ENCODE measurements at regions not wholly inside any gene's neighbourhood (a gene's known extent, or its start where the extent isn't known, plus 50 kb on each side); places are given as distances from the start of the nearest gene placed in this dataset.

DNA sequence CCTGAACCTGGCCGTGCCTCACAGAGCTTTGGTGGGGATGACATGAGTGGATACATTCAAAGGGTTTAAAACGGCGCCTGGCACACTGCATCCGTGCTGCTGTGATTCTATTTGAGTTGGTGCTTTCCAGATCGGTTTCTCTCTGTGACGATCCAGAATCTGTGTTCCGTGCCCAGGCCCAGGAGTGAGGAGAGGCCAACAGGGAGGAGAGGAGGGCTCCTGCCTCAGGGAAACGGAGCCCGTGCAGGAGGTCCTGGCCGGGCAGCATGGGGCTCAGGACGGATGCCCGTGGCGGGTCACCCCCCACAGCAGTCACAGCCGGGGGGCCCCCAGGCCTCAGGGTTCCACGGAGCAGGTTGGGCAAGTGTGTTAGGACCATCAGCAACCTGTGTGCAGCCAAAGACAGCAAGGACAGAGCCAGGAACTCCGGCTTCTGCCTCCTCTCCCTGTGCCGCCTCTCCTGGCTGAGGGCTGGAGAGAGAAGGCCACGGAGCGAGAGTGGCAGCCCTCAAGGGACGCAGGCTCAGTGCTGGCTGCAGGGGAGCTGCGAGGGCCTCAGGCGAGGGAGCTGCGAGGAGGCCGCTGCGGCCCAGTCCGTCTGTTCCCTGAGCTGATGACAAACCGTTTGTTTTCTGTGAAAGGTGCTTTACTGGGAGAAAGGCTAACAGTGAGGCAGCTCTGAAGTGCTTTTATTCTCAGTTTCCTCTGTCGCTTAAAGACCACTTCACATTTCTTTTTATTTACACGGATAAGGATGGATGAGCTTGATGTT is 99.3 kb downstream of the METRNL start:
- no peak for DNase-seq (ENCODE audit: low spot score)

DNA sequence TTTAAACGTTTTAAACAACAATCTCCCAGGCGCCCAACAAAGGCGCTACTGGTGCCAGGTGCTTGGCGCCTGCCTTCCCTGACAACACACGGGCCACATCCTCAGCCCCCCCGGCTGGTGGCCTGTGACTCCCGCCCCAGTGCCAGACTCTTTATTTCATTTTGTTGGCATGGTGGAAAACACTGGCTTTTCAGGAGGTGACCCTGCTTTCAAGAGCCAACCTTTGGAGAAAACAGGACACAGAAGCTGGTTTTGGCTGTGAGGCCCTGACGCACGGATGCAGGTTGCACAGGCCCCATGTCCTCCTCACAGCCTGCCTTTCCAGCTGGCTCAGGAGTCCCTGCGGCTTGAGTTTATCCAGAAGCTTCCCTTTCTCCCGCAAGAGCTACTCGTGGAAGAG is 100.0 kb downstream of the METRNL start:
- peak; percentile 5 for DNase-seq (ENCODE audit: low spot score)

DNA sequence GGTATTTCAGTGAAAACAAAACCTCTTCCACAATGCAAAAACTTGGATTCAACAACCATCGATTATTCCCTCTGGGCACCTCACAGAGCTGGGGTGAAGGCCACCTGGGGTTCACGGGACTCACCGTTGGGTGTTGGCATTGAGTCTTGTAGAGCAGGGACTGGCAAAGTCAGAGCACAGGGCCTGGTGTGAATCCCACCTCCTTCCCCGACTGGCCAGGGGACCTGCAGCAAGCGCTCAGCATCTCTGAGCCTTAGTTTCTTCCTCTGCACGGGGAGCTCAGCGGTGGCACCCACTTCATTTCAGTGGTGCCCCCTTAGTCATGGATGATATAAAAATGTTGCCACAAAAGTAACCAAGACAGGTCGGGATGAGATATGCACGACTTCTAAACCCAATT is 100.4 kb downstream of the METRNL start:
- no peak for DNase-seq (ENCODE audit: low spot score)

DNA sequence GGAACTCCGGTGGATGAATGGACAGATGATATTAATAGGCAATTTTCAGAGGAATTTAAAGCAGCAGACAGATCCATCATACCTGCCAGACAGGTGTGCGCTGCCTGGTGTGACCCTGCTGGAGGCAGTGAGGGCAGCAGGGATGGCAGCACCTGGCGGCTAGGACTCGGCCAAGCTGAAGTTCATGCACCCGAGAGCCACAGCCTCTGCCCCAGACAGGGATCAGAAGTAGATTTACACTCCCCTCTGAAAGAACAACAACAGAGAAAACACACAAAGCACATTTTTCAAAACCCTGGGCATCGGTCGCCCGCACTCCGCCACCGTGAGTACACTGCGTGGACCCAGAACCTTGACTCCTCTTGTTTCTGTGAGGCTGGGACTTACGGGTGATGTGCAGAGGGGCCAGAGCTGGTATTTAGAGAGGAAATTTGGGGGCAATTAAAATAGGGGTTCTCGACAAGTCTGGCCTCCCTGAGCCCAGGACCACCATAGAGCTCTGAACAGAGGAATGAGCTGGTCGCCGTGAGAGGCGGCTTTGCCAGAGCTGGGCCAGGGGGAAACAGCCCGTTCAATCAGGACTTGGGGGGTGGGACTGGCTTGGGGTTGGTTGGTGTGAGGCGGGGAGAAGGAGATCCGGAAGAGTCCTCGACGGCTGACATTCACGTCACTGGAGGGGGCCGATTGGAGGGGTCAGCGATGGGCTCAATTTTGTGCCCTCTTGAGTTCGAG is 101.0 kb downstream of the METRNL start:
- no peak for DNase-seq (ENCODE audit: low spot score)

DNA sequence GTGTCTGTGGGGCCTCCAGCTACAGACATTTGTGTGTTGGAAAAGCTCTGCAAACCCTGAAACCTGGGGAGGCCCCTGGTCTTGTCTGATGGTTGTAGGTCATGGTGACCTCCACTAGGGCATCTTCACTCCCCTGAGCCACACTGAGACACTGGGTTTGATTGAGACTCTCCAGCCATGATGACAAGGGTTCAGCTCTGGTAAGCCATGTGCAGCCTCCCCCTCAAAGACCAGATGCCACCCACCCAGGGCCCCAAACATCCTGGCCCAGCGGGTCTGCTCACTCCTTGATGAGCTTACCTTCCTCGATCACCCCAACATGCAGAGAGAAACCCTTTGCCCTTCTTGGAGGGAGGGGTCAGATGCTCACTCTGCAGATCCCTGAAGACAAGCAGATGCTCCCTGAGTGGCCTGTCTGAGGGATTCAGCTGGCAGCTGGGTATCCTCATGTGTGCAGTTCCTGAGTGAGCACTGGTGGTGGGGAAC is 101.6 kb downstream of the METRNL start:
- no peak for DNase-seq (ENCODE audit: low spot score)

DNA sequence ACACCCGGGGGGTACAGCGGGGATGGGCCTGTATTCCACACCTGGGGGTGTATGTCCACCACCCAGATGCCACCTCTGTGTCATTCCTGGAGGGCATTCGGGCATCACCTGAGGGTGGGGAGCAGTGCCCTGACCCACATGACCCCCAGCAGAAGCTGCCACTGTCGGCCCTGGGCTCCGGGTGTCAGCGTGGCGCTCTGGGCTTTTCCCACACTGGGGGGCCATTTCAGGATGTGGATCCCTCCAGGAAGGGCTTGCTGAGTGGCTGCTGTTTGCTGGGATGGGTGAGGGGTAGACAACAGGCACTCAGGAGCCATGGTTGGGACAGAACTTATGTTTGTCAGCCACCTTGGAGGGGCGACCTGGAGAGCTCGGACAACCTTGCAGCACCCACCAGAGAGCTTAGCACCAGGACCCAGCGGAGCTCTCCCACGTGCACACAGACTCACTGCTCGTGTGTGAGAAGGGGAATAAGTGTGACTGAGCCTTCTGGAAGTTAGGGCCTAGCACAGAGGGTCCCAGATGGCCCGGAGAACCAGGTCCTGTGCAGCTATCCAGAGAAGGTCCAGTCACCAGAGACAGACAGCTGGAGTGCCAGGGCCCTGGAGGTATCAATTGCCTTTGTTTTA is 102.7 kb downstream of the METRNL start:
- no peak for DNase-seq (ENCODE audit: low spot score)

DNA sequence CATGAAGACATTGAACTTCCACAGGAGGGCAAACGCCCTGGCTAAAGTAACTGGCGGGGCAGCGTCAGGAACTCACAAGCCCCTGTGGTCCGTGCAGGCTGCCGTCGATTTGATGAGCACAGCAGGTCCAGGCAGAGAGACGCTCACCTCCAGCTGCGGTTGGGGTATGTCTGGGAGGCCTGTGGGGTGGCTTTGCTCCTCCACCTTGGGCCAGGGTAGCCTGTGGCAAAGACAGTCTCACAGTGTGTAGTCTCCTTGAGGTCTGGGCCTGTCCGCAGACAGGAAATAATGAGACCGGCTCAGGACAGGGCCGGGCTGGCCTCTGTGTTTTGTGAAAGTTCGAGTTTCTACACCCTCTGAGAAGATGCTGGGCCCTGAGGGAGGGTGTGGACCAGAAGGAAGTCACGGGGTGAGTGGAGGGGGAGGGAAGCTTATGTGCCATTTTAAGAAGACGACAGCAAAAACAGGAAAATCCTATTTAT is 103.3 kb downstream of the METRNL start:
- no peak for DNase-seq (ENCODE audit: low spot score)

DNA sequence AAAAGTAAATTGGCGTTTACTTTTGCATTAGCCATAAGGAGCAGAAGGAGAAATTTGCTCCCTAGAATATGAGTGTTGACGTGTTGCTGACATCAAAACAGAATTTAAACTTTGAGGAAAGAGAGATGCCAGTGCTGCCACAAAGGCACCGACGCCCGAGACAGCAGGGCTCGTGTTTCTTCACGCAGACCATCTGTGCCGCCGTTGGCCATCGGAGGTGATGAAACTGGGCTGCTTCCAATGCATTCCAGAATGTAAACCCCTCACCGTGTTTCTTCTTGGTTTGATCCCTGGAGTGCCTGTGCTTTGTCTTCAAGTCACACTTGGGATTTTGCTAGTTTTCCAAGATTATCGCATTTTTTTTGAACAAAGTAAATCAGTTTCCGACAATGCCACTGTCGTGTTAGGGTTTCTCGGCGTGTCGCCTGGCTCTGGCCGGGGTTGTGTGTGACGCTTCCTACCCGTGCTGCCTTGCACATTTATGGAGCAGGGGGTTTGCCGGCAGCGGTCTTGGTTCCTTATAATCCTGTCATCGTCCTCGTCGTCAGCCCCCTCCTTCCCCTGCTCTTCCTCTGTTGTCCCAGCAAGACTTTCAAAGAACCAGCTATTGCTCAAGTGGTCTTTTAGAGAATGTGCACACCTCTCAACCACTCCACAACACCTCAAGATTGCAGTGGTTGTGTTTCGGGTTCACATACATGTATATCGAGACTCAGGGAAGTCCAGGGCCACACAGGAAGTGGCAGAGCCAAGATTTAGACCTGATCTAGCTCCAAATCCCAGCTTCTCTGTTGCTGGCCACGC is 103.9 kb downstream of the METRNL start:
- DNase-seq (ENCODE audit: low spot score), result no peak

DNA sequence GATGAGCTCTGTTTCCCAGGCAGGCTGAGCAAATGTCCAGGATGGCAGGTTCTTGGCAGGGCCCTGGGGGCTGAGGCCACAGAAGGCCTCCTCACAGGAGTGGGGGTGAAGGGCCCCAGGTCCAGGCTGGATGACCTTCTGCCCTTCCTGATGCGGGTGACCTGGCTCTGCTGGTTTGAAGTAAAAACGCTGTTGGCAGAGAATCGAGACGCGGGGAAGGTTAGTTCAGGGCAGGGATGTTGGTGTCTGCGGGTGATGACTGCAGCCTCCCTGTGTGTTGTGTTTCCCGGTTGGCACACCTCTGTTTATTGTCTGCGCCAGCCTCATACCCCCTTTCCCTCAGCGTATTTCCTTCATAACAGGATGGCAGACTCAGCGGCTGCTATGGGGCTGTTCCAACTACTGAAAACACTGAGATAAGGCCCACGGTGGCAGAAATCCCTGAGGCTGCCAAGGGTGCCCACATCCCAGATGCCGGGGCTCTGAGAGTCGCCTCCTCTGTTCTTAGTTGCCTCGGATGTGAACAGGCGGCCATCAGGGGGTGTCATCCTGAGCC is 104.6 kb downstream of the METRNL start:
- DNase-seq (ENCODE audit: low spot score), result no peak

DNA sequence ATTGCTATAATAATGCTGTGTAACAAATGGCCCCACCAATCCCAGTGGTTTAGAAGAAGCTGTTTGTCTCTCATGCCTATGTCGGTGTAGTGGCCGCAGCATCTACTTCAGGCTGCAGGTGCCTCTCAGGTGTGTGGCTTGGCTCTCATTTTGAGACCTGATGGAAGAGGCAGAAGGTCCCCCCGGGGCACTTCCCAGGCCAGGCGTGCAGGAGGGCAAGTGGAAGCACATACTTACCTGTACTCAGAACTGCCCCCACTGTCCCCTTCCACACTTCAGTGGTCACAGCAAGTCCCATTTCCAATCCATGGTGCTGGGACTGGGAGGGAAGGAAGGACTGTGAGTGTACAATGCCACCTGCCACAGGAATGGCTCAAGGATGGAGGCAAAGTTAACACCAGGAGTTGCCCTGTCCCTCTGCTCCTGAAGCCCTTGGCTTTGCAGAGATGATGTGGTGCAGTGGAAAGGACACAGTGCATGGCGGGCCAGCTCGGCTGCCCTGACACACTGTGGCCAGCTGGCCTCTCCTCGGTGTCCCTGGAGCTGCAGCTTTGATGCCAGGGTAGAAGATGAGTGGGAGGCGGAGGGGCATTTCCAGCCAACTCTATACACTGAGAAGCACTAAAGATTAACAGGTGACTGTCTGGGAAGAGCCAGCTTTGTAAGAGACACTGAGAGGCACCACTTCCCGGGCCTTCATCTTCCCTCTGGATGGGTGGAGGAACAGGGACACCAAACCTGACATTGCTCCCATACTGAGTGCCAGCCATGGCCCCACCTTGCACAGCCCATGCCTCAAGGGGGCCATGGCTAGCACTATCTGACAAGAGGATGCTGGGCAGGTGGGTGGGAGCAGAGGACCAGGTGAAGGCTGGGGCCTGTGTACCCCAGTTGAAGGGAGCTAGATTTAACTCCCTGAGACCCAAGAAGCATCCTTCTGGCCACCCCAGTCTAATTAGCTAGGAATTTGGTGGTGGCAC is 105.9 kb downstream of the METRNL start:
- no peak for DNase-seq (ENCODE audit: low spot score)

DNA sequence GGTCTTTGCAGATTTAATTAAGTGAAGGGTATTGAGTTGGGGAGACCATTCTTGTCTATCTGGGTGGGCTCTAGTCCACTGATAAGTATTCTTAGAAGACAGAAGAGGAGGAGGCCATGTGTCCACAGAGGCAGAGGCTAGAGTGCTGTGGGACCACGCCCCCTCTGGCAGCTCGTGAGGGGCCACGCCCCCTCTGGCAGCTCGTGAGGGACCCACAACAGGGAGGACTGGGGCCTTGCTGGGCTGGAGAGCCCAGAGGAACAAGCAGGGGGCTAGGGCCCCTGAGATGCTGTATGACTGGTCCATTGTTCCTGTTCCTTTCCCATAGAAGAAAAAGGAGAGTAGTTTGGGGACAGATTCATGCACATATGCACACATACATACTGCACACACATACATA is 106.8 kb downstream of the METRNL start:
- no peak for DNase-seq (ENCODE audit: low spot score)

DNA sequence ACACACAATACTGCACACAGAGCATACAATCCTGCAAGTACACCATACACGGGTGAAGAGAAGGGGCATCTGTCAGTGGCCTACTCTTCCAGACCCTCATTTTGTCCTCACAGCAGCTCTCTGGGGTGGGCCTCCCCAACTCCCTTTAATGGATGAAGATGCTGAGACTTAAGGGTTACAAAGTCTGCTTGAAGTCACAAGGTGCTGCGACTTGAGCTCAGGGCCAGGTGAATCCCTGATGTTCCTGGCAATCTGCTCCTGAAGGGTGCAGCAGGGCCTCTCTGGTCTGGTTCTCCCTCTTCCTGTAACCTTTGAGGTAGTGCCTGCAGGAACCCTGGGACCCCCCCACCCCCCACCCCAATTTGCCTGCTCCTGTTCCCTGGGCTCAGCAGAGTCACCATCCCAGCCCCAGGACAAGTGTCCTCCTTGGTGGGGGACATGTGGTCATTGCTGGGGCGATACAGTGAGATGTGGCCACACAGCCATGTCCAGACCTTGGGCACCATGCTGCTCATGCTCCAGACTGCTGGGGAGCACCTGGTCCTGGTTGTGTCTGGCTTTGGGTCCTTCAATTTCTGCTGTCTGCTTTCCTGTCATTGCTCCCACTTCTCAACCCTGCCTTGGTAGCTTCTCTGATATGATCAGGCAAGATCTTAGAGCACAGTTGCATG is 107.5 kb downstream of the METRNL start:
- DNase-seq (ENCODE audit: low spot score), result no peak

DNA sequence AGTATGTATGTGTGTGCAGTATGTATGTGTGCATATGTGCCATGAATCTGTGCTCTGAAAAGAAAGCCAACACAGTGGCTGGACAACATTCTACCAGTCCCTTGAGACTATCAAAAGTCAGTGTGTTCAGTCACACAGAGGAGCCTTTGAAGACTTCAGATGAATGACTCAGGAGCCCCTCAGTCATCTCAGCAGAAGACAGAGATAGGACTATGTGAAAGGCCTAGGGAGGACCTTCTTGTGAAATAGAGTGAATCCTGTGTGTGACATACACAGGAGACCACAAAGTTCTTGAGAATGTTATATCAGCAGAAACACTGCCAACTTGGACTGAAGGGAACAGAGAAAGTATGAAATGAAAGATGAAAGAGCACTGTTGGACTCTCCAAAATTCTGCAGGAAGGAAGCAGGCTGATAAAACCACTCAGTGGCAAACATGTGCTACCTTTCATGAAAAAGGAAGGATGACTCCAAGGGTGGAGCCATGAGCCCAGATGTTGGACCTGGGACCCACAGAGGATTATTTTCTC is 108.4 kb downstream of the METRNL start:
- DNase-seq (ENCODE audit: low spot score), result no peak

DNA sequence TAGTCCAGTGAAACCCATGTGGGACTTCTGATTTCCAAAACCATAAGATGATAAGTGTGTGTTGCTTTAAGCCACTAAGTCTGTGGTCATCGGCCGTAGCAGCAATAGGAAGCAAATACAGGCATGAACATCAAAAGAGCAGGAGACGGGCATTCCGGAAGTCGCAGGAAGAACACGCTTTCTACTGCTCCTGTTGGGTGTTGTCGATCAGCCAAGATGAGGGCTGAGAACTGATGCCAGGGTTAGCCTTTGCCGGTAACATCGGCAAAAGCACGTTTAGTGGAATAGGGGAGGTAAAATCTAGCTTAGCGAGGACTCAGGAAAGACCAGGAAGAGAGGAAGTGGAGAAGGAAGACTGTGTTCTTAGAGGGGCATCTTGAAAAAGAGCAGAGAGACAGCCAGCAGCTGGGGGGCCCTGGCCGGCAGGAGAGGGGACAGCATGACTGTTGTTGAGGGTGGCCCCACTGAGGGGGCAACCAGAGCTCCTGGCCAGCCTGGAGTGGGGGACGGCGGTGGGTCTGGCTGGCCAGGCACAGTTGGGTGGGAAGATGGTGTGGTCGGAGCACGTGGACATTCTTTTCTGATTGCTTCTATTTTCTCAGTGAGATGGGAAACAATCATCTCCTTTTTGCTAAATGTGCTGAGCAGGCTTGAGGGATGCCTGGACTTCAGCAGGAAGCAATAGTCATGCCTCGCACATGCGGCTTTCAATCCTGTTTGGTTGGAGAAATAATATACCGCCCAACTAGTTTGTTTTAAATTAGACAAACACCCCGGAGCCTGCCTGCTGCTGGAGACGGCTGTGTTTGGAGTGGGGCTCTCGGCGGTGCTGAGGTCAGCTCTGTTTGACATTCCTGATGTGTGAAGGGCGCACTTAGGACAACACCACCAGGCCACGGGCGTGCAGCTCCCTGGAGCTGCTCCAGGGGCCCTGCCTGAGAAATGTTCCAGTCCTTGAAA is 109.9 kb downstream of the METRNL start:
- DNase-seq (ENCODE audit: low spot score), result no peak

DNA sequence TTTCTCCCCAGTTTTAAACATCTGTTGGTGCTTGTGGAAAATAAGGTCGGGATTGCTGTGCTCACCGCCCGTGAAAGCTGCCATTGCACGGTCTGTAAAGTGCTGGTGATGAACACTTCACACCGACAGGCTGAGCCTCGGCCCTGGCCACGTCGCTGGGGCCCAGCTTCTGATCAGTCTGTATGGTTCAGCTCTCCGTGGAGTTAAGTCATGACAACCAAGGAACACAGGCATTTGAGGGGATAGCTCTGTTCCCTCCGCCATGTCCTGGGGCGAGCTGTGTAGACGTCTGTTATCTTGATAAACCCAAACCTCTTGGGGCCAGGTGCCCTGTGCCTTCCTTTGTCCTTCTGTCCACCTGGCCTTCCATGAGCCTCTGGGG is 110.6 kb downstream of the METRNL start:
- no peak for DNase-seq (ENCODE audit: low spot score)

DNA sequence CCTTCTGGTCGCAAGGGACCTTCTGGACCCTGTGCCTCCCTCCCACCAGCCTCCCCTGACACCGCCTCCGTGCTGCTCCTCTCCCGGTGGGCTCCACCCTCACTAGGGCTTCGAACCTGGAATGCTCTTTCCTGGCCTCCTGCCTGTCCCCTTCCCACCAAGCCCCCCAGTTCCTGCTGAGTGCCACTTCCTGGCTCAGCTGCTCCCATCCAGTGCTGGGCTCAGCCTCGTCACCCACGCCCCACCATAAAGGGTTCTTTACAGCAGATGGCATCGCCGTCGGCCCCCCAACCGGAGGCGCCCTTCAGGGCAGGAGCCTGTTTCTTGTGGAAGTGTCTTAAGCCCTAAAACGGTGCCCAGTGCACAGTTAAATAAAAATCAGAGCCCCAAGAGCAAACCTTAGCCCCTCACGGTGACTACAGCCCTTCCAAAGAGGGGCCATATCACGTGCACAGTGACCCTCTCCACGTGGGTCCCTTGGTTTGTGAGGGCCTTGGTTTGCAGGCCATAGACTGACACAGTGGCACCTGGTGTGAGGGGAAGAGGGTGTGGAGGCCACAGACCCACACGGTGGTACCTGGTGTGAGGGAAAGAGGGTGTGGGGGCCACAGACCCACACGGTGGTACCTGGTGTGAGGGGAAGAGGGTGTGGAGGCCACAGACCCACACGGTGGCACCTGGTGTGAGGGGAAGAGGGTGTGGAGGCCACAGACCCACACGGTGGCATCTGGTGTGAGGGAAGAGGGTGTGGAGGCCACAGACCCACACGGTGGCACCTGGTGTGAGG is 111.4 kb downstream of the METRNL start:
- DNase-seq (ENCODE audit: low spot score), result no peak

DNA sequence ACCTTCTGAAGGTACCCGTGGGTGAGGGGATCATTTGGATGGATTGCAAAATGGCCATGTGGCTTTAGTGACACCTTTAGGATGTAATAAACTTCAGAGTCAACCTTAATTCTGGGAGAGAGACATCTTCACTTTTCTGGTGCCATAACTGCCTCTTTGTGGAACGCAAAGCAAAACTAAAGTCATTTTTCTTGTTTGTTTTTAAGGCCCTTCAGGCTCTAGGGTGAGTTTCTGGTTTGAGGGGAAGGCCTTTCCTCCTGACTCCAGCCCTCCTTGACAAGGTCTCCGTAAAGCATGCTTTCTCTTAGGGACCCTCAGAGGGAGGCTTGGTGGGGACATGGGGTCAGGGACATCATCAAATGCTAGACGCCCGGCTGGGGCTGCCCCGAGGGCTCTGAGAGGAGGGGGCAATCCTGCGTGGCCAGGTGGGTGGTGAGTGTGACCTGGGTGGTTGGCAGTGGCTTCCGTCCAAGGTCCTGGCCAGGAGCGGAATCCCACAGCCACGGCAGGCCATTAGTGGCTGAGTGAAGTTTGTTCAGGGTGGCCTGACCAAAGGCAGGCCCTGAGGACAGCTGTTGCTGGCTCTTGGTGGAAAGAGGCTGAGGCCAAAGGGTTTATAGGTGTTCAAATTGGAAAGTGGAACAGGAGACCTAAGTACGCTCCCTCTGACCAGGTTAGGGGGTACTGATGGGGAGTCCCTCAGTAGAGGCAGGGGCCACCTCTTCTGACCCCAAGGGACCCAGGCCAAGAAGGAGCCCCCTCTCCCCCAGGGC is 112.2 kb downstream of the METRNL start:
- no peak for DNase-seq (ENCODE audit: low spot score)

All from pons (tissue), 1 donor.